H1 (cell line): ENCODE measurements at regions not wholly inside any gene's neighbourhood (a gene's known extent, or its start where the extent isn't known, plus 50 kb on each side); places are given as distances from the start of the nearest gene placed in this dataset.

Experiments used
- SP1 ChIP-seq: IDR thresholded peaks from 2 replicates; pipeline ENCODE4 v1.6.1; 2011; ENCODE audit warnings: low read depth, low read length
- SUZ12 ChIP-seq: fragments of 200-600 bp; sonication (generic); IDR thresholded peaks from 2 replicates; pipeline ENCODE4 v1.6.1; 2012; ENCODE audit warnings: mild to moderate bottlenecking, inconsistent platforms, low read length, moderate library complexity, mixed read lengths
- TF ChIP-seq, protein P1 (sequence below): IDR thresholded peaks from 2 replicates; pipeline ENCODE4 v1.6.1; 2012; ENCODE audit warnings: inconsistent platforms

DNA sequence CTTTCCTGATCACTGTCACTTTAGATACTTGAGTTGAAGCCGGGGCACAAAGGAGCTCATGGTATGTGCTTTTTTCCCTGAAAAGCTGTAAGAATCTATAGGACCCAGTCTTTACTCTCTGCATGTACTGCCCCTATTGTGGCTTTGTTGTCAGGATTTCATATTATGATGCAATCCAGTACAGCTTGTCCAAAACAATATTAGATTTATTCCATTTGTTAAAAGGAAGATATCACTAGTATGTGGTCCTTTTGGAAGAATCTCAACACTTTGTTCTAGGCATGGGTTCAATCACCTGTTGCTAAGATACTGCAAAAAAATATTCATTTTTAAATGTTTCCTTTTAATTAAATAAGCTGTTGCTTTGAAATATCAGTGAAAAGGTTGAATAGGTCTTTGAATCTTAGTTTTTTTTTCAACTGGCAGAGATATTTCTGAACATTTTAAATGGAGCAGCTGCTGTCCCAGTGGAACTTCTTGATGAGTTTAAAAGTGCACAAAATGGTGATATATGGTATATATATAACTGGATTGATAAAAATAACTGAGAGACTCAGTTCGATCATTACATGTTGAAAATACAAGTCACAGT, 256.6 kb upstream of the NT5C1B start (continued):
- TF ChIP-seq, protein P1, sequence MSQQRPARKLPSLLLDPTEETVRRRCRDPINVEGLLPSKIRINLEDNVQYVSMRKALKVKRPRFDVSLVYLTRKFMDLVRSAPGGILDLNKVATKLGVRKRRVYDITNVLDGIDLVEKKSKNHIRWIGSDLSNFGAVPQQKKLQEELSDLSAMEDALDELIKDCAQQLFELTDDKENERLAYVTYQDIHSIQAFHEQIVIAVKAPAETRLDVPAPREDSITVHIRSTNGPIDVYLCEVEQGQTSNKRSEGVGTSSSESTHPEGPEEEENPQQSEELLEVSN: no peak
- TF ChIP-seq SUZ12: no peak
- no peak for TF ChIP-seq SP1
